ENCODE measurements at regions not wholly inside any gene's neighbourhood (a gene's known extent, or its start where the extent isn't known, plus 50 kb on each side); places are given as distances from the start of the nearest gene placed in this dataset.

DNA sequence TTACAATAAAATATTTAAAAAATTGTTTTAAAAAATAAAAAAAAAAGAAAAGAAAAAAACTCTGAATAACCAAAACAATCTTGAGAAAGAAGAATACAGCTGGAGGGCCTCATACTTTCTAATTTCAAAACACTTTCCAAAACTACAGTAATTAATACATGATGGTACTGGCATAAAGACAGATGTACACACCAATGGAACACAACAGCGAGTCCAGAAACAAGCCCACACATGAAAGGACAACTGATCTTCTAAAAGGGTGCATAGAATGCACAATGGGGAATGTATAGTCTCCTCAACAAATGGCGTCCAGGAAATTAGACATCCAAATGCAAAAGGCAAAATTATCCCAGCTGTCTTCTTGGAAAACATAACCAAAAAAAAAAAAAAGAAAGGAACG, 99.6 kb downstream of the LURAP1L start:
- Mint-ChIP-seq H3K27ac (no peak overlapping the region), H3K4me3 (ENCODE audit: low read depth) (no peak overlapping the region), H3K9me3 (ENCODE audit: low read depth) (peaks cover 2% of the 10 kb centered on the region), H3K36me3 (ENCODE audit: insufficient read depth) (no peaks in the 10 kb centered on the region), H3K4me1 (ENCODE audit: low read depth) (peaks cover 22% of the 10 kb centered on the region), H3K27me3 (no peaks in the 10 kb centered on the region)
- no peak for DNase-seq (ENCODE audit: low spot score, unreplicated experiment)
- TF ChIP-seq, protein P1, sequence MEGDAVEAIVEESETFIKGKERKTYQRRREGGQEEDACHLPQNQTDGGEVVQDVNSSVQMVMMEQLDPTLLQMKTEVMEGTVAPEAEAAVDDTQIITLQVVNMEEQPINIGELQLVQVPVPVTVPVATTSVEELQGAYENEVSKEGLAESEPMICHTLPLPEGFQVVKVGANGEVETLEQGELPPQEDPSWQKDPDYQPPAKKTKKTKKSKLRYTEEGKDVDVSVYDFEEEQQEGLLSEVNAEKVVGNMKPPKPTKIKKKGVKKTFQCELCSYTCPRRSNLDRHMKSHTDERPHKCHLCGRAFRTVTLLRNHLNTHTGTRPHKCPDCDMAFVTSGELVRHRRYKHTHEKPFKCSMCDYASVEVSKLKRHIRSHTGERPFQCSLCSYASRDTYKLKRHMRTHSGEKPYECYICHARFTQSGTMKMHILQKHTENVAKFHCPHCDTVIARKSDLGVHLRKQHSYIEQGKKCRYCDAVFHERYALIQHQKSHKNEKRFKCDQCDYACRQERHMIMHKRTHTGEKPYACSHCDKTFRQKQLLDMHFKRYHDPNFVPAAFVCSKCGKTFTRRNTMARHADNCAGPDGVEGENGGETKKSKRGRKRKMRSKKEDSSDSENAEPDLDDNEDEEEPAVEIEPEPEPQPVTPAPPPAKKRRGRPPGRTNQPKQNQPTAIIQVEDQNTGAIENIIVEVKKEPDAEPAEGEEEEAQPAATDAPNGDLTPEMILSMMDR (IDR thresholded peaks at IDR 0.05; ENCODE audit: unreplicated experiment): no peak

DNA sequence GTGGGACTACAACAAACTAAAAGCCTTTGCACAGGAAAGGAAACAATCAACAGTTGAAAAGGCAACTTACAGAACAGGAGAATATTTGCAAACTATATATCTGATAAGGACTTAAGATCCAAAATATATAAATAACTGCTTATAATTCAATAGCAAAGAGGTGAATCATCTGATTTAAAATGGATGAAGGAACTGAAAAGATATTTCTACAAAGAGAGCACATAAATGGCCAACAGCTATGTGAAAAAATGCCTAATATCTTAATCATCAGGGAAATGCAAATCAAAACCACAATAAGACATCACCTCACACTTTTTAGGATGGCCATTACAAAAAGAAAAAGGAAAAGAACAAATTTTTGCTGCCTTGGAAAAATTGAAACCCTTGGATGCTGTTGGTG, 100.4 kb downstream of the LURAP1L start:
- no peaks in the 10 kb centered on the region for H3K9me3 Mint-ChIP-seq (ENCODE audit: low read depth)
- TF ChIP-seq, protein P1 (IDR thresholded peaks at IDR 0.05; ENCODE audit: unreplicated experiment): no peak
- no peaks in the 10 kb centered on the region for H3K36me3 Mint-ChIP-seq (ENCODE audit: insufficient read depth)
- H3K27me3 Mint-ChIP-seq: no peaks in the 10 kb centered on the region
- DNase-seq (ENCODE audit: low spot score, unreplicated experiment): no peak
- H3K27ac Mint-ChIP-seq: no peak overlapping the region
- H3K4me1 Mint-ChIP-seq (ENCODE audit: low read depth): peaks cover 25% of the 10 kb centered on the region
- no peak overlapping the region for H3K4me3 Mint-ChIP-seq (ENCODE audit: low read depth)

DNA sequence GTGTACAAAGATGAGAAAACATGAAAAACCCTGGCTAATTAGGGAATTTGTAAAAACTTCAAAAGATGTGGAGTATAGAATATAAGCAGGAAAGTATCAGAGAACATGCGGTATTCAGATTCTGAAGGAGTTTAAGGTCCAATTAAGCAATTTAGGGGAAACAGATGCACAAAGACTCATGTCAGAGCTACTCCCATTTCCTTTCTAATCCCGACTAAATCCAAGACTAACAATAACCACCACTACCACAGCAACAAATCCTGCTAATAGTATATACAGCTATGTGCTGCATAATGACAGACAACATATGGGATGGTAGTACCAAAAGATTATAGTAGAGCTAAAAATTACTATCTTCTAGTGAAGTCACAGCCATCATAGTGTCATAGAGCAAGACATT, 102.1 kb downstream of the LURAP1L start:
- Mint-ChIP-seq H3K27me3 (no peaks in the 10 kb centered on the region), H3K27ac (no peak overlapping the region), H3K9me3 (ENCODE audit: low read depth) (no peaks in the 10 kb centered on the region), H3K4me3 (ENCODE audit: low read depth) (no peak overlapping the region), H3K4me1 (ENCODE audit: low read depth) (peaks cover 35% of the 10 kb centered on the region), H3K36me3 (ENCODE audit: insufficient read depth) (no peaks in the 10 kb centered on the region)
- TF ChIP-seq, protein P1 (IDR thresholded peaks at IDR 0.05; ENCODE audit: unreplicated experiment): no peak
- no peak for DNase-seq (ENCODE audit: low spot score, unreplicated experiment)

DNA sequence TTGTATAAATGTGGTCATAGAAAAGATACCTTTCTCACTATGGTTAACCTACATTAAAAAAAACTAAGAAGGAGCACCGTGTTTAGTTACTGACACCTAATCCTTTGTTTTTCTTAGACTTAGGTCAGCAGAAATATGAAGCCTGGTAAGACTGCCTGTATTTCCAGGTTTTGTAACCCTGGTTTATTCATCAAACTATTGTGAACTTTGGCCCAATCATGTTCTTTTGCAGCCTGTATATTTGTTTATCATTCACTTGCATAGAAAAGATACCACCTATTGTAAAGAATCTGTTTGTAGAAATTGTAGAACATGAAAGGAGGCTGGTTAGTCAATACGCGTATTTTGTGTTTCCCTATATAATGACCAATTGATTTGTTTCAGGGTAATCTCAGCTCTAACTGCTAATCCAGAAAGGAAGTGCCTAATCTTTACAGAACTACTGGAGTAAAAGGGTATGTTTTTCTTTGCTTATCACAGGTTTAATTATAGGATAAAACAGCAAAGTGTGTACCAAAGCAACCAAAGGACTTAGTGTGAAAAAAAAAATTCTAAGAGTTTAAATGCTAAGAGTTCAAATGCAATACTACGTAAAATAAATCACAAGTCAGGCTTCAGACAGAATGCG, 103.6 kb downstream of the LURAP1L start:
- Mint-ChIP-seq H3K4me1 (ENCODE audit: low read depth) (peaks cover 34% of the 10 kb centered on the region), H3K27me3 (no peaks in the 10 kb centered on the region), H3K4me3 (ENCODE audit: low read depth) (no peak overlapping the region), H3K27ac (peak overlapping the region; percentile 50), H3K9me3 (ENCODE audit: low read depth) (no peaks in the 10 kb centered on the region), H3K36me3 (ENCODE audit: insufficient read depth) (no peaks in the 10 kb centered on the region)
- TF ChIP-seq, protein P1 (IDR thresholded peaks at IDR 0.05; ENCODE audit: unreplicated experiment): no peak
- no peak for DNase-seq (ENCODE audit: low spot score, unreplicated experiment)

DNA sequence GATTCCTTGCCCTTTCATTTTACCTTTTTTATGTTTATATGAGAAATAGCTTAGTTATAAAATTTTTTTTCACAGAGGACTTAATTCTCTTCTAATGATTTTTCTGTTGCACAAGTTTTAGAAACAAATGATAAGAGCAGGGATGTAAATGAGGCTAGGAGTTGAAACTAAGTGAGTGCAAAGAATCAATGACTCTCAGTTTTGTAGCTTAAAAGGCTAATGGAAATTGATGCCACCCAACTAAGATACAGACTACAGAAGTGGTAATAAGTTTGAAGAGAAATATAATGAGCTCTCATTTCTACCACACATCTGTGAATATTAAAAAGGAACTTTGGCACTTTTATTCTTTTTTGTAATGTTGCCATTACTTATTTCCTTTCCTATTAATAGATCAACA, 105.1 kb downstream of the LURAP1L start:
- TF ChIP-seq, protein P1 (IDR thresholded peaks at IDR 0.05; ENCODE audit: unreplicated experiment): no peak
- Mint-ChIP-seq H3K4me1 (ENCODE audit: low read depth) (peaks cover 34% of the 10 kb centered on the region), H3K36me3 (ENCODE audit: insufficient read depth) (no peaks in the 10 kb centered on the region), H3K9me3 (ENCODE audit: low read depth) (no peaks in the 10 kb centered on the region), H3K27me3 (no peaks in the 10 kb centered on the region), H3K4me3 (ENCODE audit: low read depth) (no peak overlapping the region), H3K27ac (no peak overlapping the region)
- no peak for DNase-seq (ENCODE audit: low spot score, unreplicated experiment)
